HEK293 (cell line): ENCODE measurements at regions not wholly inside any gene's neighbourhood (a gene's known extent, or its start where the extent isn't known, plus 50 kb on each side); places are given as distances from the start of the nearest gene placed in this dataset.

Experiments
- CTCF ChIA-PET: fragments of 350-600 bp; formaldehyde crosslinking; extraction: SDS; loops from one replicate; lab custom pipeline; 2021; ENCODE audit warnings: antibody characterized with exemption; lab: Yijun Ruan, JAX
- POLR2A ChIA-PET: fragments of 300-600 bp; formaldehyde crosslinking; extraction: SDS; loops from one replicate; lab custom pipeline; 2020; ENCODE audit warnings: antibody characterized with exemption, inconsistent platforms; lab: Yijun Ruan, JAX
- H3K27ac ChIP-seq: fragments of 200-500 bp; sonication (Bioruptor generic); 2 replicates; pipeline ENCODE4 v1.5.1; 2014; ENCODE audit warnings: low read depth, low read length, control low read depth, inconsistent platforms; ENCODE audit errors: extremely low read depth
- H3K36me3 ChIP-seq, 2 experiments: fragments of 200-500 bp in 1 of 2; sonication (Bioruptor generic) in 1 of 2; 1 replicate in 1 of 2; 2 replicates in 1 of 2; pipeline ENCODE4 v1.5.1; 2014 to 2017; ENCODE audit warnings: inconsistent platforms in 2 of 2, low read length in 2 of 2; ENCODE audit not compliant: control insufficient read depth in 2 of 2, insufficient read depth in 1 of 2
- H3K4me1 ChIP-seq: fragments of 200-500 bp; sonication (Bioruptor generic); 2 replicates; pipeline ENCODE4 v1.5.1; 2014; ENCODE audit warnings: mild to moderate bottlenecking, low read length, inconsistent platforms; ENCODE audit not compliant: control insufficient read depth, insufficient read depth
- H3K4me3 ChIP-seq: 2 replicates; pipeline ENCODE4 v1.5.1; 2011; ENCODE audit warnings: low read depth, mild to moderate bottlenecking, control low read depth, low read length, moderate library complexity
- H3K9me3 ChIP-seq: fragments of 200-500 bp; sonication (Bioruptor generic); 2 replicates; pipeline ENCODE4 v1.5.1; 2014; ENCODE audit warnings: low read depth, low read length, inconsistent platforms; ENCODE audit not compliant: control insufficient read depth, insufficient read depth
- HOXD13 ChIP-seq: sonication (generic); formaldehyde crosslinking; IDR thresholded peaks from 2 replicates; pipeline ENCODE4 v1.8.0; 2022; ENCODE audit warnings: missing genetic modification reagents, borderline replicate concordance
- MYNN ChIP-seq: fragments of 450-650 bp; formaldehyde crosslinking; IDR thresholded peaks from 2 replicates; pipeline ENCODE4 v1.5.1; 2016; ENCODE audit warnings: missing biosample characterization, missing genetic modification characterization, borderline replicate concordance
- REST ChIP-seq: fragments of 450-650 bp; formaldehyde crosslinking; IDR thresholded peaks from 2 replicates; pipeline ENCODE4 v1.5.1; 2016; ENCODE audit warnings: missing biosample characterization, missing genetic modification characterization
- SCRT2 ChIP-seq: fragments of 450-650 bp; formaldehyde crosslinking; IDR thresholded peaks from 2 replicates; pipeline ENCODE4 v1.5.1; 2016; ENCODE audit warnings: missing biosample characterization, missing genetic modification characterization
- ZBTB17 ChIP-seq: fragments of 450-650 bp; formaldehyde crosslinking; IDR thresholded peaks from 2 replicates; pipeline ENCODE4 v1.5.1; 2016; ENCODE audit warnings: missing biosample characterization, missing genetic modification characterization
- ZBTB48 ChIP-seq: fragments of 450-650 bp; formaldehyde crosslinking; IDR thresholded peaks from 2 replicates; pipeline ENCODE4 v1.5.1; 2016; ENCODE audit warnings: missing biosample characterization, missing genetic modification characterization
- ZBTB7A ChIP-seq: fragments of 450-650 bp; formaldehyde crosslinking; IDR thresholded peaks from 2 replicates; pipeline ENCODE4 v1.5.1; 2016; ENCODE audit warnings: low read depth, missing biosample characterization, missing genetic modification characterization
- ZEB2 ChIP-seq: fragments of 450-650 bp; formaldehyde crosslinking; IDR thresholded peaks from 2 replicates; pipeline ENCODE4 v1.5.1; 2016; ENCODE audit warnings: missing biosample characterization, missing genetic modification characterization
- ZFP41 ChIP-seq: fragments of 450-650 bp; formaldehyde crosslinking; IDR thresholded peaks from 2 replicates; pipeline ENCODE4 v1.5.1; 2016; ENCODE audit warnings: missing biosample characterization, missing genetic modification characterization, borderline replicate concordance
- ZFP69B ChIP-seq: fragments of 450-650 bp; formaldehyde crosslinking; IDR thresholded peaks from 2 replicates; pipeline ENCODE4 v1.5.1; 2016; ENCODE audit warnings: missing biosample characterization, missing genetic modification characterization
- ZNF121 ChIP-seq: fragments of 450-650 bp; formaldehyde crosslinking; IDR thresholded peaks from 2 replicates; pipeline ENCODE4 v1.5.1; 2016; ENCODE audit warnings: missing biosample characterization, missing genetic modification characterization
- ZNF169 ChIP-seq: fragments of 450-650 bp; formaldehyde crosslinking; IDR thresholded peaks from 2 replicates; pipeline ENCODE4 v1.5.1; 2016; ENCODE audit warnings: missing biosample characterization, missing genetic modification characterization
- ZNF24 ChIP-seq: fragments of 450-650 bp; formaldehyde crosslinking; IDR thresholded peaks from 2 replicates; pipeline ENCODE4 v1.5.1; 2016; ENCODE audit warnings: missing biosample characterization, missing genetic modification characterization
- ZNF48 ChIP-seq: fragments of 450-650 bp; formaldehyde crosslinking; IDR thresholded peaks from 2 replicates; pipeline ENCODE4 v1.5.1; 2016; ENCODE audit warnings: missing biosample characterization, missing genetic modification characterization
- ZNF518A ChIP-seq: fragments of 450-650 bp; formaldehyde crosslinking; conservative IDR thresholded peaks from 2 replicates; pipeline ENCODE4 v1.5.1; 2016; ENCODE audit warnings: low read depth, missing biosample characterization, missing genetic modification characterization
- ZNF560 ChIP-seq: fragments of 450-650 bp; formaldehyde crosslinking; IDR thresholded peaks from 2 replicates; pipeline ENCODE4 v1.5.1; 2017; ENCODE audit warnings: missing biosample characterization, missing genetic modification characterization, borderline replicate concordance
- ZNF654 ChIP-seq: fragments of 450-650 bp; formaldehyde crosslinking; IDR thresholded peaks from 2 replicates; pipeline ENCODE4 v1.5.1; 2016; ENCODE audit warnings: low read depth, missing biosample characterization, missing genetic modification characterization
- ZNF664 ChIP-seq: fragments of 450-650 bp; formaldehyde crosslinking; IDR thresholded peaks from 2 replicates; pipeline ENCODE4 v1.5.1; 2016; ENCODE audit warnings: missing biosample characterization, missing genetic modification characterization
- ZNF670 ChIP-seq: fragments of 450-650 bp; formaldehyde crosslinking; IDR thresholded peaks from 2 replicates; pipeline ENCODE4 v1.5.1; 2016; ENCODE audit warnings: missing biosample characterization, missing genetic modification characterization, low read depth
- ZNF677 ChIP-seq: fragments of 450-650 bp; IDR thresholded peaks from 2 replicates; pipeline ENCODE4 v1.5.0; 2018; ENCODE audit warnings: missing biosample characterization, mild to moderate bottlenecking, missing genetic modification characterization, moderate library complexity
- ZNF704 ChIP-seq: fragments of 450-650 bp; formaldehyde crosslinking; IDR thresholded peaks from 2 replicates; pipeline ENCODE4 v1.5.1; 2016; ENCODE audit warnings: missing biosample characterization, missing genetic modification characterization

GRCh38 chr4:171042989-171043524, 770.1 kb upstream of the GALNTL6 start:
- H3K4me1 ChIP-seq: no peaks in the 10 kb centered on the region
- CTCF ChIA-PET: no interaction called here
- H3K27ac ChIP-seq: no peak overlapping the region
- no peaks in the 10 kb centered on the region for H3K36me3 ChIP-seq
- TF ChIP-seq MYNN (tag by site-specific recombination) (no peak), ZFP69B (no peak), ZNF677 (no peak), ZNF670 (tag by site-specific recombination) (no peak), HOXD13 (no peak), ZBTB48 (tag by site-specific recombination) (no peak), SCRT2 (no peak), ZNF121 (tag by site-specific recombination) (no peak), ZEB2 (tag by site-specific recombination) (no peak), REST (no peak), ZNF560 (tag by site-specific recombination) (no peak), ZBTB7A (tag by site-specific recombination) (no peak), ZNF664 (tag by site-specific recombination) (no peak), ZBTB17 (tag by site-specific recombination) (no peak)
- TF ChIP-seq, all 188 proteins: peak for 0
- POLR2A ChIA-PET: no interaction called here
- no peak overlapping the region for H3K4me3 ChIP-seq
- H3K9me3 ChIP-seq: no peaks in the 10 kb centered on the region

GRCh38 chr4:171035909-171036308, 777.3 kb upstream of the GALNTL6 start:
- Histone ChIP-seq H3K4me3 (no peak overlapping the region), H3K36me3 (no peaks in the 10 kb centered on the region), H3K9me3 (no peaks in the 10 kb centered on the region), H3K27ac (no peak overlapping the region), H3K4me1 (no peaks in the 10 kb centered on the region)
- ChIA-PET POLR2A (no interaction called here), CTCF (no interaction called here)
- TF ChIP-seq ZNF169 (tag by site-specific recombination) (no peak), ZNF654 (tag by site-specific recombination) (no peak), ZNF704 (tag by site-specific recombination) (no peak), ZFP41 (tag by site-specific recombination) (no peak), ZNF518A (tag by site-specific recombination) (no peak), ZNF24 (tag by site-specific recombination) (no peak), ZNF48 (no peak)
